ENCODE measurements at regions not wholly inside any gene's neighbourhood (a gene's known extent, or its start where the extent isn't known, plus 50 kb on each side); places are given as distances from the start of the nearest gene placed in this dataset.

DNA sequence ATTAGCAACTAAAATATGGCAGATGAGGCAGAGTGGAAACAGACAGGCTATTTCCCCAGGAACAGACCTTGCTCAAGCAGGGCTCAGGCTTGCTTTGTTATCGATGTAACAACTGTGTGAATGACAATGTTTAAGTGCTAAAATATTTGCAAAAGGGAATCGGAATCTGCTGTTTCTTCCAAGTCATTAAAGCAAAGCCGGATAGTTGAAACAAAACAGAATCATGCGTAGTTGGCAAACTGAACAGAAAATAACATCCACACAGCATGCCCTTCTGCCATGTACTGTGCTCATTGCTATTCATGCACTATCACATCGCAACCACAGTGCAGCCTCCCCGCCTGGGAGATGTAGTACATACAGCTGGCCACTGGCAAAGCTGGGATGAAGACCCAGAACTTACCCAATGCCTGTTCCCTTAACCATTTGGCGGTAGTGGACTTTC is 799.1 kb downstream of the DIAPH3 start:
- no peaks in the 10 kb centered on the region for H3K9me3 ChIP-seq
- no peak overlapping the region for H3K4me3 ChIP-seq
- no peaks in the 10 kb centered on the region for H3K36me3 ChIP-seq
- no peaks in the 10 kb centered on the region for H3K4me1 ChIP-seq
- no peak for DNase-seq
- TF ChIP-seq, protein P1, sequence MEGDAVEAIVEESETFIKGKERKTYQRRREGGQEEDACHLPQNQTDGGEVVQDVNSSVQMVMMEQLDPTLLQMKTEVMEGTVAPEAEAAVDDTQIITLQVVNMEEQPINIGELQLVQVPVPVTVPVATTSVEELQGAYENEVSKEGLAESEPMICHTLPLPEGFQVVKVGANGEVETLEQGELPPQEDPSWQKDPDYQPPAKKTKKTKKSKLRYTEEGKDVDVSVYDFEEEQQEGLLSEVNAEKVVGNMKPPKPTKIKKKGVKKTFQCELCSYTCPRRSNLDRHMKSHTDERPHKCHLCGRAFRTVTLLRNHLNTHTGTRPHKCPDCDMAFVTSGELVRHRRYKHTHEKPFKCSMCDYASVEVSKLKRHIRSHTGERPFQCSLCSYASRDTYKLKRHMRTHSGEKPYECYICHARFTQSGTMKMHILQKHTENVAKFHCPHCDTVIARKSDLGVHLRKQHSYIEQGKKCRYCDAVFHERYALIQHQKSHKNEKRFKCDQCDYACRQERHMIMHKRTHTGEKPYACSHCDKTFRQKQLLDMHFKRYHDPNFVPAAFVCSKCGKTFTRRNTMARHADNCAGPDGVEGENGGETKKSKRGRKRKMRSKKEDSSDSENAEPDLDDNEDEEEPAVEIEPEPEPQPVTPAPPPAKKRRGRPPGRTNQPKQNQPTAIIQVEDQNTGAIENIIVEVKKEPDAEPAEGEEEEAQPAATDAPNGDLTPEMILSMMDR (IDR thresholded peaks at IDR 0.05): no peak
- no peak for TF ChIP-seq POLR2A (IDR thresholded peaks at IDR 0.05)
- no peaks in the 10 kb centered on the region for H3K27me3 ChIP-seq
- H3K27ac ChIP-seq: no peak overlapping the region

- no peaks in the 10 kb centered on the region for H3K36me3 ChIP-seq
- H3K9me3 ChIP-seq: no peaks in the 10 kb centered on the region
- no peak for DNase-seq
- H3K27me3 ChIP-seq: no peaks in the 10 kb centered on the region
- no peak overlapping the region for H3K27ac ChIP-seq
- H3K4me1 ChIP-seq: no peaks in the 10 kb centered on the region
- H3K4me3 ChIP-seq: no peak overlapping the region
- no peak for TF ChIP-seq POLR2A (IDR thresholded peaks at IDR 0.05)
- TF ChIP-seq, protein P1 (IDR thresholded peaks at IDR 0.05): no peak
Measured at GRCh38 chr13:59367467-59367866, 796.3 kb downstream of the DIAPH3 start.

- TF ChIP-seq, protein P1 (IDR thresholded peaks at IDR 0.05): no peak
- TF ChIP-seq POLR2A (IDR thresholded peaks at IDR 0.05): no peak
- Histone ChIP-seq H3K27ac (no peak overlapping the region), H3K4me1 (no peaks in the 10 kb centered on the region), H3K4me3 (no peak overlapping the region), H3K9me3 (no peaks in the 10 kb centered on the region), H3K27me3 (no peaks in the 10 kb centered on the region), H3K36me3 (no peaks in the 10 kb centered on the region)
- DNase-seq: no peak
Measured at GRCh38 chr13:59367904-59368303, 795.8 kb downstream of the DIAPH3 start.

GRCh38 chr13:59368693-59369092 is 795.0 kb downstream of the DIAPH3 start:
- Histone ChIP-seq H3K36me3 (no peaks in the 10 kb centered on the region), H3K27ac (no peak overlapping the region), H3K9me3 (no peaks in the 10 kb centered on the region), H3K4me3 (no peak overlapping the region), H3K4me1 (no peaks in the 10 kb centered on the region), H3K27me3 (no peaks in the 10 kb centered on the region)
- TF ChIP-seq POLR2A (IDR thresholded peaks at IDR 0.05): no peak
- TF ChIP-seq, protein P1 (IDR thresholded peaks at IDR 0.05): no peak
- DNase-seq: no peak

GRCh38 chr13:59371229-59371628 is 792.5 kb downstream of the DIAPH3 start:
- no peak for DNase-seq
- Histone ChIP-seq H3K4me3 (no peak overlapping the region), H3K27ac (no peak overlapping the region), H3K4me1 (no peaks in the 10 kb centered on the region), H3K36me3 (no peaks in the 10 kb centered on the region), H3K27me3 (no peaks in the 10 kb centered on the region), H3K9me3 (no peaks in the 10 kb centered on the region)
- TF ChIP-seq, protein P1 (IDR thresholded peaks at IDR 0.05): no peak
- TF ChIP-seq POLR2A (IDR thresholded peaks at IDR 0.05): no peak

DNA sequence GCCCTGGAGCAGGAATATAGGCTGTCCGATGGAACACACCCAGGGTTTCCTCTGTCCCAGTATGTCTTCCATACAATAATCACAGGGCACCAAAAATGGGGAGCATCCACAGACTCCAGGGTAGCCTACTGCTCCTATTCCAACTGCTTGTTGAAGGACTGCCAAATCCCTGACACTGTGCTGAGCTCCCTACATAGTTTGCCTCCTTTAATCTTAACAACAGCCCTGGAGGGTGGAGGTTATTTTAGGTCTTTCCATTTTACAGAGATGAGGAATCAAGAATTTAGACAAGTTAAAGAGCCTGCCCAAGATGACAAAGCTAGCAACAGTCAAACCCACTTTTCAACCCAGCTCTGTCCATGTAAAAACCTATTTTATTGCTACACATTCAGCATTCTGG is 790.4 kb downstream of the DIAPH3 start:
- DNase-seq: no peak
- Histone ChIP-seq H3K9me3 (no peaks in the 10 kb centered on the region), H3K36me3 (no peaks in the 10 kb centered on the region), H3K4me3 (no peak overlapping the region), H3K4me1 (no peaks in the 10 kb centered on the region), H3K27me3 (no peaks in the 10 kb centered on the region), H3K27ac (no peak overlapping the region)
- TF ChIP-seq, protein P1 (IDR thresholded peaks at IDR 0.05): no peak
- TF ChIP-seq POLR2A (IDR thresholded peaks at IDR 0.05): no peak

Data from Peyer's patch (tissue), 4 donors.